H1 (cell line): ENCODE measurements at regions not wholly inside any gene's neighbourhood (a gene's known extent, or its start where the extent isn't known, plus 50 kb on each side); places are given as distances from the start of the nearest gene placed in this dataset.
"Not testable (repeated sequence)": the region's sequence is repeated elsewhere in the genome, so short reads cannot be mapped to it uniquely, and the experiment has no call there.

Source experiments
- CTCF ChIA-PET: fragments of 300-600 bp; sonication (Branson Sonifier 250); formaldehyde crosslinking; loops from one replicate; lab custom pipeline; 2021; ENCODE audit not compliant: partially characterized antibody; lab: Charles Lee
- POLR2A ChIA-PET: fragments of 300-600 bp; sonication (Branson Sonifier 250); formaldehyde crosslinking; loops from one replicate; lab custom pipeline; 2021; ENCODE audit warnings: inconsistent platforms; ENCODE audit not compliant: partially characterized antibody; lab: Charles Lee
- DNase-seq, 2 experiments: peaks; one replicate each; pipeline versions ENCODE4 v3.0.0 to v3.0.0-alpha.2; 2010 to 2022; ENCODE audit warnings: low spot score in 2 of 2, low read depth in 1 of 2, mixed read lengths in 1 of 2
- FAIRE-seq: peaks from 2 replicates; lab custom pipeline; 2011; peaks lifted over from hg19 to GRCh38; lab: Jason Lieb, UNC
- H2AFZ ChIP-seq: 2 replicates; pipeline ENCODE4 v1.8.1; 2012; ENCODE audit warnings: low read length, inconsistent platforms
- H2AK5ac ChIP-seq: 2 replicates; pipeline ENCODE4 v1.6.1; 2013; ENCODE audit warnings: low read depth, low read length
- H2BK120ac ChIP-seq: replicated peaks from 2 replicates; pipeline ENCODE3; 2013; ENCODE audit warnings: low read depth, low read length, inconsistent platforms
- H2BK12ac ChIP-seq: 2 replicates; pipeline ENCODE4 v1.6.1; 2013; ENCODE audit warnings: low read depth, low read length
- H2BK15ac ChIP-seq: 2 replicates; pipeline ENCODE4 v1.6.1; 2013; ENCODE audit warnings: low read length
- H2BK20ac ChIP-seq: 2 replicates; pipeline ENCODE4 v1.6.1; 2013; ENCODE audit warnings: low read length
- H2BK5ac ChIP-seq: 2 replicates; pipeline ENCODE4 v1.6.1; 2013; ENCODE audit warnings: low read depth, low read length
- H3K14ac ChIP-seq: 2 replicates; pipeline ENCODE4 v1.6.1; 2013; ENCODE audit warnings: inconsistent platforms; ENCODE audit not compliant: insufficient read length
- H3K18ac ChIP-seq: 2 replicates; pipeline ENCODE4 v1.6.1; 2013; ENCODE audit warnings: low read length; ENCODE audit errors: extremely low read depth
- H3K23ac ChIP-seq: 2 replicates; pipeline ENCODE4 v1.6.1; 2013; ENCODE audit warnings: inconsistent platforms; ENCODE audit not compliant: insufficient read length
- H3K23me2 ChIP-seq: 2 replicates; pipeline ENCODE4 v1.6.1; 2013; ENCODE audit warnings: low read depth, low read length
- H3K27ac ChIP-seq: 2 replicates; pipeline ENCODE4 v1.6.1; 2011; ENCODE audit warnings: low read depth, low read length, inconsistent platforms
- H3K27me3 ChIP-seq, 4 experiments: replicated peaks in 1 of 4; 1 replicate in 1 of 4; 2 replicates in 3 of 4; pipeline versions ENCODE4 v1.6.1 to v1.8.1; 2011 to 2013; ENCODE audit warnings: low read length in 3 of 4, mild to moderate bottlenecking in 3 of 4, inconsistent platforms in 2 of 4, mixed read lengths in 2 of 4, moderate library complexity in 1 of 4; ENCODE audit not compliant: control insufficient read depth in 3 of 4, insufficient read depth in 3 of 4; ENCODE audit errors: extremely low read depth in 1 of 4
- H3K36me3 ChIP-seq, 4 experiments: 2 replicates each; pipeline versions ENCODE4 v1.6.1 to v1.8.1; 2011 to 2013; ENCODE audit warnings: mild to moderate bottlenecking in 4 of 4, low read length in 3 of 4, moderate library complexity in 2 of 4, control low read depth in 1 of 4, inconsistent platforms in 1 of 4; ENCODE audit not compliant: insufficient read depth in 4 of 4, control insufficient read depth in 2 of 4
- H3K4ac ChIP-seq: replicated peaks from 2 replicates; pipeline ENCODE3; 2013; ENCODE audit warnings: low read length, low read depth, mixed read lengths, inconsistent platforms; ENCODE audit not compliant: insufficient read length
- H3K4me1 ChIP-seq, 4 experiments: replicated peaks in 1 of 4; 1 replicate in 1 of 4; 2 replicates in 3 of 4; pipeline versions ENCODE4 v1.6.1 to v1.8.1; 2011 to 2013; ENCODE audit warnings: low read length in 3 of 4, inconsistent platforms in 2 of 4, mixed read lengths in 1 of 4; ENCODE audit not compliant: insufficient read depth in 4 of 4, control insufficient read depth in 3 of 4
- H3K4me2 ChIP-seq, 2 experiments: 2 replicates each; pipeline versions ENCODE4 v1.6.1 to v1.8.1; 2011 to 2013; ENCODE audit warnings: low read depth in 2 of 2, low read length in 2 of 2, control low read depth in 1 of 2, inconsistent platforms in 1 of 2, mild to moderate bottlenecking in 1 of 2; ENCODE audit not compliant: insufficient read depth in 1 of 2
- H3K4me3 ChIP-seq, 4 experiments: fragments of 200-600, 300-600 bp in 1 of 4; sonication (generic), shearing (Covaris generic), sonication (Bioruptor Twin) in 1 of 4; 2 replicates each; pipeline versions ENCODE4 v1.5.1 to v1.8.1; 2011 to 2016; ENCODE audit warnings: low read length in 4 of 4, low read depth in 3 of 4, control low read depth in 2 of 4, inconsistent platforms in 2 of 4, mild to moderate bottlenecking in 2 of 4, mixed read lengths in 1 of 4, moderate library complexity in 1 of 4; ENCODE audit not compliant: insufficient read depth in 2 of 4; ENCODE audit errors: extremely low read depth in 1 of 4
- H3K56ac ChIP-seq: replicated peaks from 2 replicates; pipeline ENCODE3; 2013; ENCODE audit warnings: low read depth, mild to moderate bottlenecking, mixed read lengths, low read length, inconsistent platforms; ENCODE audit not compliant: insufficient read length
- H3K79me1 ChIP-seq: 2 replicates; pipeline ENCODE4 v1.6.1; 2013; ENCODE audit warnings: low read depth, low read length, control low read depth
- H3K79me2 ChIP-seq, 2 experiments: 2 replicates each; pipeline versions ENCODE4 v1.6.1 to v1.8.1; 2012 to 2013; ENCODE audit warnings: low read length in 2 of 2, mild to moderate bottlenecking in 2 of 2, inconsistent platforms in 1 of 2; ENCODE audit not compliant: insufficient read depth in 2 of 2, control insufficient read depth in 1 of 2
- H3K9ac ChIP-seq, 4 experiments: replicated peaks in 1 of 4; 1 replicate in 1 of 4; 2 replicates in 3 of 4; pipeline versions ENCODE4 v1.6.1 to v1.8.1; 2011 to 2013; ENCODE audit warnings: low read depth in 3 of 4, low read length in 3 of 4, control low read depth in 2 of 4, mild to moderate bottlenecking in 2 of 4, moderate library complexity in 2 of 4, inconsistent platforms in 1 of 4; ENCODE audit errors: extremely low read depth in 1 of 4
- H3K9me3 ChIP-seq, 2 experiments: 2 replicates each; pipeline versions ENCODE4 v1.6.1 to v1.8.1; 2012 to 2013; ENCODE audit warnings: mild to moderate bottlenecking in 2 of 2, moderate library complexity in 2 of 2, control low read depth in 1 of 2, inconsistent platforms in 1 of 2, low read depth in 1 of 2, low read length in 1 of 2, mixed read lengths in 1 of 2; ENCODE audit not compliant: insufficient read depth in 2 of 2
- H4K20me1 ChIP-seq, 2 experiments: replicated peaks in 1 of 2; 2 replicates each; pipeline versions ENCODE3 to v1.8.1; 2011 to 2013; ENCODE audit warnings: inconsistent platforms in 2 of 2, low read length in 2 of 2, mild to moderate bottlenecking in 1 of 2; ENCODE audit not compliant: insufficient read depth in 2 of 2, control insufficient read depth in 1 of 2
- H4K5ac ChIP-seq: 2 replicates; pipeline ENCODE4 v1.6.1; 2013; ENCODE audit warnings: low read length, low read depth, mixed read lengths, inconsistent platforms; ENCODE audit not compliant: insufficient read length
- H4K8ac ChIP-seq: 2 replicates; pipeline ENCODE4 v1.8.0; 2013; ENCODE audit warnings: mild to moderate bottlenecking, moderate library complexity, low read length, inconsistent platforms; ENCODE audit not compliant: insufficient read depth; ENCODE audit errors: extremely low read depth
- H4K91ac ChIP-seq: replicated peaks from 2 replicates; pipeline ENCODE3; 2013; ENCODE audit warnings: low read length, mixed read lengths, inconsistent platforms; ENCODE audit not compliant: insufficient read length

DNA sequence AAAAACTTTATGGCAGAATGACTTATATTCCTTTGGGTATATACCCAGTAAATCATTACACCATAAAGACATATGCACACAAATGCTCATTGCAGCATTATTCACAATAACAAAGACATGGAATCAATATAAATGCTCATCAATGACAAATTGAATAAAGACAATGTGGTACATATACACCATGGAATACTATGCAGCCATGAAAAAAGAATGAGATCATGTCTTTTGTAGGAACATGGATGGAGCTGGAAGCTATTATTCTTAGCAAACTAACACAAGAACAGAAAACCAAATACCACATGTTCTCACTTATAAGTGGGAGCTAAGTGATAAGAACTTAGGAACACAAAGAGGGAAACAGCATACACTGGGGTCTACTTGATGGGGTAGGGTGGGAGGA, 321.7 kb downstream of the ZNF674 start:
- H3K18ac ChIP-seq, H3K27ac ChIP-seq, H2BK5ac ChIP-seq, H3K4me1 ChIP-seq, H2AK5ac ChIP-seq, H4K20me1 ChIP-seq, H4K5ac ChIP-seq, H2AFZ ChIP-seq, H3K56ac ChIP-seq, POLR2A ChIA-PET, H3K4me3 ChIP-seq, H2BK120ac ChIP-seq, H2BK15ac ChIP-seq, H3K9ac ChIP-seq, H3K36me3 ChIP-seq, H3K23me2 ChIP-seq, FAIRE-seq, H3K9me3 ChIP-seq, H4K91ac ChIP-seq, H3K4ac ChIP-seq, H2BK12ac ChIP-seq, H3K14ac ChIP-seq, DNase-seq, H2BK20ac ChIP-seq, H4K8ac ChIP-seq, H3K27me3 ChIP-seq, H3K79me1 ChIP-seq, H3K23ac ChIP-seq, H3K79me2 ChIP-seq, H3K4me2 ChIP-seq: not testable (repeated sequence)
- CTCF ChIA-PET = interaction anchor here (0.6 kb wide), 1 partner anchor 91 kb away, joined by 3 read pairs; no protein-coding TSS in a partner anchor
